Testis (tissue), 2 donors: ENCODE measurements at regions not wholly inside any gene's neighbourhood (a gene's known extent, or its start where the extent isn't known, plus 50 kb on each side); places are given as distances from the start of the nearest gene placed in this dataset.

ENCODE experiments used
- DNase-seq: peaks from one replicate; pipeline ENCODE4 v3.0.0-alpha.2; 2019
- H3K27ac ChIP-seq, 2 donors: fragments of 200-600 bp; sonication (generic); one replicate each; pipeline ENCODE4 v1.5.1; 2019
- H3K27me3 ChIP-seq: fragments of 200-600 bp; sonication (generic); one replicate; pipeline ENCODE4 v1.5.1; 2019
- H3K36me3 ChIP-seq: fragments of 200-600 bp; sonication (generic); one replicate; pipeline ENCODE4 v1.5.1; 2017; ENCODE audit warnings: low read depth; ENCODE audit errors: missing control alignments
- H3K4me1 ChIP-seq: fragments of 200-600 bp; sonication (generic); one replicate; pipeline ENCODE4 v1.5.1; 2019
- H3K4me3 ChIP-seq, 2 donors: fragments of 200-600 bp; sonication (generic); one replicate each; pipeline ENCODE4 v1.5.1; 2017 to 2019
- H3K9me3 ChIP-seq: fragments of 200-600 bp; sonication (generic); one replicate; pipeline ENCODE4 v1.5.1; 2017
- CTCF ChIP-seq, 3 experiments: fragments of 450-650 bp in 2 of 3; fragments of 200-600 bp in 1 of 3; sonication (generic) in 1 of 3; IDR thresholded peaks; one replicate each; pipeline ENCODE4 v1.5.1; 2016 to 2019; ENCODE audit warnings: antibody characterized with exemption in 3 of 3, mild to moderate bottlenecking in 2 of 3, moderate library complexity in 1 of 3
- POLR2A ChIP-seq: fragments of 450-650 bp; IDR thresholded peaks from one replicate; pipeline ENCODE4 v1.6.1; 2017; ENCODE audit warnings: antibody characterized with exemption, mild to moderate bottlenecking, moderate library complexity
- WGBS, 2 donors: methylation state at CpG; one replicate each; pipeline ENCODE4 v1.1.5; 2018; 5-methylcytosine and 5-hydroxymethylcytosine counted together
- intact Hi-C: fragments of 100-400 bp; cut with DNase I; formaldehyde crosslinking; loops from one replicate; pipeline ENCODE4 v1.15.1; 2023; ENCODE audit warnings: low total_unique reads

- intact Hi-C loops: no loop called here
- DNase-seq: no peak
- Histone ChIP-seq H3K9me3 (no peaks in the 10 kb centered on the region), H3K27ac (no peak overlapping the region), H3K4me3 (no peak overlapping the region), H3K27me3 (no peaks in the 10 kb centered on the region), H3K36me3 (no peaks in the 10 kb centered on the region), H3K4me1 (no peaks in the 10 kb centered on the region)
- 76 to 79% methylated on average over 4 of the region's 4 CpGs for WGBS, 2 donors
- TF ChIP-seq CTCF (IDR thresholded peaks at IDR 0.05) (no peak), POLR2A (no peak)
These were observed 181.5 kb downstream of the EN1 start for GRCh38 chr2:118665784-118666529.

DNA sequence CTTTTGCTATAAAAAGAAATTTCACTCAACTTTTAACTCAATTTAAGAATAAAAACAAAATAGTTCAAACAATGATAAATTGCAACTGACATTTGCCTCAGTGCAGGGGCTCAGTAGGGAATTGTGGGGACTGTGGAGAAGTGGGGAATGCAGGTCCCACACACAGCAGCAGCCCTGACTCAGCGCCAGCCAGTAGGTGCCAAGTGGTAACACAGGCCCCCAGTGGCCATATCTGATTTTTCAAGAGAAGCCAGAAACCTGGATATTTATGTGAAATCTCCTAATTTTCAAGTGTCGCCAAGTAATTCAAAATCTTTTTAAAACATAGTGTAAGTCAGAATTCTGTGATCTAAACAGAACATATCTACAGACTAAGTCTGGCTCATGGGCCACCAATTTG is 186.3 kb downstream of the EN1 start:
- 90 to 93% methylated on average over 2 of the region's 2 CpGs for WGBS, 2 donors
- DNase-seq: no peak
- intact Hi-C loops: no loop called here
- Histone ChIP-seq H3K27me3 (no peaks in the 10 kb centered on the region), H3K27ac (no peak overlapping the region), H3K36me3 (no peaks in the 10 kb centered on the region), H3K4me3 (no peak overlapping the region), H3K4me1 (no peaks in the 10 kb centered on the region), H3K9me3 (no peaks in the 10 kb centered on the region)
- TF ChIP-seq POLR2A: no peak
- TF ChIP-seq CTCF (IDR thresholded peaks at IDR 0.05): no peak

DNA sequence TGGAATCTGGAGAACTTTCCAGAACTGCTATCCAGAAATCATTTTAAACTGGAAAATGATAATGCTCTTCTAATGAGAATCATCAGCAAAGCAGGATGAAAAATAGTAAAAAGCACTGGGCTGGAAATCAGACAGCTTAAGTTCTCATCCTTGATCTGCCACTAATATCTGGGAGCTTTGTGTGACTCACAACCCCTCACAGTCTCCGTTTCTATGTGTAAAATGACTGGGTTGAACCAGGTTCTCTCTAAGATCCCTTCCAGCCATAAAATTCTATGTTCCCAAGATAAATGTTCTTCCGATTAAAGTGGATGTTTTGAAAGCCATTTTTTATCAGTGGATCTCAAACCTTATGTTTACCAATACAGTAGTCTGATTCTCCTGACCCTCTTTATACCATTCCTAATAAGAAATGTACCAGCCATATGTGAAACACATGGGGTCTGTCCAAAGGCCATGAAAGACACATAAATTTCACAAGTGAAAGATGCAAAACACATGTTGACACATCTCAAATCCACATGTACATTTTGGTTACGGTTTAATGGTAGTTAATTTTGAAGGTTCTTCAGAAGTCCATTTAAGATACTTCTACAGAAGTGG is 188.8 kb downstream of the EN1 start:
- Histone ChIP-seq H3K27me3 (no peaks in the 10 kb centered on the region), H3K27ac (no peak overlapping the region), H3K4me1 (no peaks in the 10 kb centered on the region), H3K4me3 (no peak overlapping the region), H3K36me3 (no peaks in the 10 kb centered on the region), H3K9me3 (no peaks in the 10 kb centered on the region)
- WGBS, 2 donors: 87 to 88% methylated on average over 3 of the region's 3 CpGs
- TF ChIP-seq CTCF (IDR thresholded peaks at IDR 0.05): no peak
- no peak for TF ChIP-seq POLR2A
- intact Hi-C loops: no loop called here
- DNase-seq: no peak

- Histone ChIP-seq H3K27me3 (no peaks in the 10 kb centered on the region), H3K9me3 (no peaks in the 10 kb centered on the region), H3K4me1 (no peaks in the 10 kb centered on the region), H3K4me3 (no peak overlapping the region), H3K27ac (no peak overlapping the region), H3K36me3 (no peaks in the 10 kb centered on the region)
- intact Hi-C loops: no loop called here
- TF ChIP-seq CTCF (IDR thresholded peaks at IDR 0.05) (no peak), POLR2A (no peak)
- no peak for DNase-seq
- 90 to 91% methylated on average over 2 of the region's 2 CpGs for whole genome bisulfite sequencing, 2 donors
These were observed 190.0 kb downstream of the EN1 start for GRCh38 chr2:118657466-118657865.

DNA sequence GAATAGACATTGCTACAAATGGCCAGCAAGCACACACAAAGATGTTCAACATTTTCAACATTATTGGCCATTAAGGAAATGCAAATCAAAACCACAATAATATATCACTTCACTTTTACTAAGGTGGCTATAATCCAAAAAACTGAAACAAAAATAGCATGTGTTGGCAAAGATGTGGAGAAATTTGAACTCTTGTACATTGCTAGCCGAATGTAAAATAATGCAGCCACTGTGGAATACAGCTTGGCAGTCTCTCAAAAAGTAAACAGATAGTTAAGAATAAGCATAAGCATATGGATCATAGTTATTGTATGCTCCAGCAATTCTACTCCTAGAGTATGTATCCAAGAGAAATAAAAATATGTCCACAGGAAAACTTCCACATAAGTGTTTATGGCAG is 192.5 kb downstream of the EN1 start:
- H3K36me3 ChIP-seq: no peaks in the 10 kb centered on the region
- H3K4me1 ChIP-seq: no peaks in the 10 kb centered on the region
- H3K4me3 ChIP-seq: no peak overlapping the region
- WGBS, 2 donors: 70 to 79% methylated on average over 1 of the region's 1 CpG
- no peaks in the 10 kb centered on the region for H3K27me3 ChIP-seq
- no peak for DNase-seq
- no peaks in the 10 kb centered on the region for H3K9me3 ChIP-seq
- no peak overlapping the region for H3K27ac ChIP-seq
- TF ChIP-seq POLR2A (no peak), CTCF (IDR thresholded peaks at IDR 0.05) (no peak)
- intact Hi-C loops: no loop called here
